Chondrocyte (in vitro differentiated cells): ENCODE measurements at regions not wholly inside any gene's neighbourhood (a gene's known extent, or its start where the extent isn't known, plus 50 kb on each side); places are given as distances from the start of the nearest gene placed in this dataset.

Source experiments
- DNase-seq: peaks from one replicate; pipeline ENCODE4 v3.0.0; 2021; ENCODE audit warnings: mixed read lengths, low spot score
- H3K27ac Mint-ChIP-seq: one replicate; pipeline ENCODE4 v1.8.0; 2021; ENCODE audit warnings: mild to moderate bottlenecking, moderate library complexity, mixed read lengths; ENCODE audit not compliant: unreplicated experiment
- H3K27me3 Mint-ChIP-seq: 2 replicates; pipeline ENCODE4 v1.8.0; 2021; ENCODE audit warnings: low read depth, mixed read lengths
- H3K36me3 Mint-ChIP-seq: 2 replicates; pipeline ENCODE4 v1.8.0; 2021; ENCODE audit warnings: low read depth, mixed read lengths
- H3K4me1 Mint-ChIP-seq: 2 replicates; pipeline ENCODE4 v1.8.0; 2021; ENCODE audit warnings: low read depth, mild to moderate bottlenecking, mixed read lengths
- H3K4me3 Mint-ChIP-seq: one replicate; pipeline ENCODE4 v1.8.0; 2021; ENCODE audit warnings: mild to moderate bottlenecking, moderate library complexity, mixed read lengths; ENCODE audit not compliant: unreplicated experiment
- H3K9me3 Mint-ChIP-seq: 2 replicates; pipeline ENCODE4 v1.8.0; 2021; ENCODE audit warnings: low read depth, mixed read lengths
- CTCF ChIP-seq: fragments of 200-600 bp; sonication (generic); IDR thresholded peaks from 2 replicates; pipeline ENCODE4 v1.5.0; 2021; ENCODE audit warnings: antibody characterized with exemption, mild to moderate bottlenecking, moderate library complexity

GRCh38 chr5:124683917-124684555, 62.4 kb downstream of the ZNF608 start:
- no peak for DNase-seq
- H3K4me3 Mint-ChIP-seq: no peak overlapping the region
- H3K36me3 Mint-ChIP-seq: no peaks in the 10 kb centered on the region
- no peak for TF ChIP-seq CTCF
- peaks cover 71% of the 10 kb centered on the region for H3K4me1 Mint-ChIP-seq
- H3K27ac Mint-ChIP-seq: peak overlapping the region; percentile 41
- no peaks in the 10 kb centered on the region for H3K9me3 Mint-ChIP-seq
- no peaks in the 10 kb centered on the region for H3K27me3 Mint-ChIP-seq

GRCh38 chr5:124679578-124680199, 66.8 kb downstream of the ZNF608 start:
- no peak overlapping the region for H3K27ac Mint-ChIP-seq
- H3K4me3 Mint-ChIP-seq: no peak overlapping the region

GRCh38 chr5:124678922-124679519, 67.4 kb downstream of the ZNF608 start:
- H3K27me3 Mint-ChIP-seq: no peaks in the 10 kb centered on the region
- peak overlapping the region; percentile 67 for H3K27ac Mint-ChIP-seq
- no peak overlapping the region for H3K4me3 Mint-ChIP-seq
- no peaks in the 10 kb centered on the region for H3K36me3 Mint-ChIP-seq
- H3K4me1 Mint-ChIP-seq: peaks cover 76% of the 10 kb centered on the region
- H3K9me3 Mint-ChIP-seq: no peaks in the 10 kb centered on the region
- TF ChIP-seq CTCF: no peak
- no peak for DNase-seq

More at GRCh38 chr5:124679578-124680199, 66.8 kb downstream of the ZNF608 start:
- TF ChIP-seq CTCF: no peak
- no peak for DNase-seq
- H3K4me1 Mint-ChIP-seq: peaks cover 81% of the 10 kb centered on the region
- no peaks in the 10 kb centered on the region for H3K27me3 Mint-ChIP-seq
- H3K9me3 Mint-ChIP-seq: no peaks in the 10 kb centered on the region
- H3K36me3 Mint-ChIP-seq: no peaks in the 10 kb centered on the region

GRCh38 chr5:124678468-124678867, 68.0 kb downstream of the ZNF608 start:
- Mint-ChIP-seq H3K36me3 (no peaks in the 10 kb centered on the region), H3K4me3 (no peak overlapping the region), H3K27ac (peak overlapping the region; percentile 67), H3K9me3 (no peaks in the 10 kb centered on the region), H3K27me3 (no peaks in the 10 kb centered on the region), H3K4me1 (peaks cover 70% of the 10 kb centered on the region)
- no peak for DNase-seq
- no peak for TF ChIP-seq CTCF

GRCh38 chr5:124677374-124678351, 68.8 kb downstream of the ZNF608 start:
- Mint-ChIP-seq H3K36me3 (no peaks in the 10 kb centered on the region), H3K9me3 (no peaks in the 10 kb centered on the region), H3K4me3 (peak overlapping the region; percentile 56), H3K4me1 (peaks cover 64% of the 10 kb centered on the region), H3K27me3 (no peaks in the 10 kb centered on the region), H3K27ac (peak overlapping the region; percentile 84)
- no peak for TF ChIP-seq CTCF
- no peak for DNase-seq
